ENCODE measurements at regions not wholly inside any gene's neighbourhood (a gene's known extent, or its start where the extent isn't known, plus 50 kb on each side); places are given as distances from the start of the nearest gene placed in this dataset.

DNA sequence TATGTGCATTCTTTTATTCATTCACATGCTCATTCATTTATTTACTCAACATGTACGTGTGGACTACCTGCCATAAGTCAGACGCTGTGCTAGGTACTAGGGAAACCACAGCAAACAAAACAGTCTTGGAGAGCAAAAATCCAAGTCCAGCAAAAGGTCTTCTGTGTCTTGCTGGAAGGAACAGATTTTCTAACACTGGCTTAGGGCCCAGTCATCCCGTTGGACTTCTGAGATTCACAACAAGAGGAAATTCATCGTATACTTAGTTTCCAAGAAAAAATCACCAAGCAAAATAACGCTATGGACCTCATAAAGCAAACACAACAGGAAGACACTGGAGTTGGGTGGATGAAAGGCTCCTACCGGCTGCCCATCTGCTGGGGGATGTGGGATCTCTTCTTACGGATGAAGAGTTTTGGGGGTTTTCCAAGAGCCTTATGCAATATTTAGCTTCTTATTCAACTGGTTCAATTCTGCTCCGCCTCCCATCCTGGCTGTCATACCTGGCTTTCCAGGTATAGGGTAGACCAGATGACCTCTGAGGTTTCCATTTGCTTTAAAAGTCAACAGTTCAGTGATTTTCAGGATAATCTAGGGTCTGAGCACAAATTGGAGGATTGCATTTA, 262.7 kb downstream of the HAUS1 start:
- TF ChIP-seq, protein P1, sequence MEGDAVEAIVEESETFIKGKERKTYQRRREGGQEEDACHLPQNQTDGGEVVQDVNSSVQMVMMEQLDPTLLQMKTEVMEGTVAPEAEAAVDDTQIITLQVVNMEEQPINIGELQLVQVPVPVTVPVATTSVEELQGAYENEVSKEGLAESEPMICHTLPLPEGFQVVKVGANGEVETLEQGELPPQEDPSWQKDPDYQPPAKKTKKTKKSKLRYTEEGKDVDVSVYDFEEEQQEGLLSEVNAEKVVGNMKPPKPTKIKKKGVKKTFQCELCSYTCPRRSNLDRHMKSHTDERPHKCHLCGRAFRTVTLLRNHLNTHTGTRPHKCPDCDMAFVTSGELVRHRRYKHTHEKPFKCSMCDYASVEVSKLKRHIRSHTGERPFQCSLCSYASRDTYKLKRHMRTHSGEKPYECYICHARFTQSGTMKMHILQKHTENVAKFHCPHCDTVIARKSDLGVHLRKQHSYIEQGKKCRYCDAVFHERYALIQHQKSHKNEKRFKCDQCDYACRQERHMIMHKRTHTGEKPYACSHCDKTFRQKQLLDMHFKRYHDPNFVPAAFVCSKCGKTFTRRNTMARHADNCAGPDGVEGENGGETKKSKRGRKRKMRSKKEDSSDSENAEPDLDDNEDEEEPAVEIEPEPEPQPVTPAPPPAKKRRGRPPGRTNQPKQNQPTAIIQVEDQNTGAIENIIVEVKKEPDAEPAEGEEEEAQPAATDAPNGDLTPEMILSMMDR (IDR thresholded peaks at IDR 0.05) = no peak
- TF ChIP-seq EZH2 (IDR thresholded peaks at IDR 0.05) = no peak
